ENCODE measurements at regions not wholly inside any gene's neighbourhood (a gene's known extent, or its start where the extent isn't known, plus 50 kb on each side); places are given as distances from the start of the nearest gene placed in this dataset.
A peak's percentile ranks its signal among the peaks of the same experiment; 100 is the strongest.

DNA sequence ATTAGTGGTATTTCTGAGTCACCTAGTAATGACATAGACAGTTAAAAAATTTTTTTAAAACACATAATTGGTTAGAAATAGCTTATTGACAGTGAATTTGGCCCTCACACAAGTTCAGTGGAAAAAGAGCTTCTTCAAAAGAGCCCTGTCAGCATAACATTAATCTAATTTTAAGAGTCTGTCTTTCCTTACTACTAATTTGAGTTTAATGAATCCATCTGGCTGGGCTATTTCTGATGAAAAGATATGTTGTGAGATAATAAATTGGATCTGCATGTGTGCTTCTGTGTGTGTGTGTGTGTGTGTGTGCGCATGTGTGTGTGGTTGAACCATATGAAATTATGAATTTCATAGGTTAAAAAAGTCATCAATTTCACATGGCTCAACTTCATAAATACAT lies 1045.2 kb downstream of the FLRT2 start:
- H3K4me1 ChIP-seq (ENCODE audit: control insufficient read depth, insufficient read depth, low read length) = peaks cover 10% of the 10 kb centered on the region
- intact Hi-C loops (cut with micrococcal nuclease; ENCODE audit: unreplicated experiment) = no loop called here
- CTCF ChIA-PET = no interaction called here

DNA sequence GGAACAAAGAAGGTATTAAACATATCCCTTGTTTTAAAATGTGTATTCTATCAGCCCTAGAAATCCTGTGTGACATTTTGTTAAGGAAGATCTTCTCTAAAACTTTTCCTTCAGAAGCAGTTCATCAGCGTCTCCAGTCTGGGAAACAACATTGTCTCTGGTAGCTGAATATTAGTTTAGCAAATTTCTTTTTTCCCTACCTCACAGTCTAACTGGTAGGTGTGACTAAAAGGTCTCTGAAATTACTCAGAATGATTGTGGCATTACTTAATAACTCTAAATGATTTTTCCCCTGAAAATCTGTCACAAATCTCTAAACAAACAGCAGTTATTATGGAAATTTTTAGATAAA lies 1044.8 kb downstream of the FLRT2 start:
- no TSS peak for BruUV-seq (replicated peaks)
- intact Hi-C loops (cut with micrococcal nuclease; ENCODE audit: unreplicated experiment) = loop anchor here (1.0 kb wide), 1 partner anchor 20 kb away; no protein-coding TSS in a partner anchor

More for the DNA sequence above, 1045.2 kb downstream of the FLRT2 start:
- H3K27ac ChIP-seq (ENCODE audit: low read length) = peak overlapping the region; percentile 71
- H3K36me3 ChIP-seq (ENCODE audit: control insufficient read depth, insufficient read depth, low read length) = no peaks in the 10 kb centered on the region
- H3K4me3 ChIP-seq (ENCODE audit: low read depth in 2 of 2, low read length in 2 of 2) = no peak overlapping the region
- no TSS peak for BruUV-seq (replicated peaks)
- in situ Hi-C loops (cut with HindIII; ENCODE audit: low pct_unique_long_range_greater_than_20kb, low sequenced_read_pairs) = no loop called here
- no peak for TF ChIP-seq POLR2AphosphoS5 (IDR thresholded peaks at IDR 0.05; ENCODE audit: low read depth, low read length)
- TF ChIP-seq, protein P1, sequence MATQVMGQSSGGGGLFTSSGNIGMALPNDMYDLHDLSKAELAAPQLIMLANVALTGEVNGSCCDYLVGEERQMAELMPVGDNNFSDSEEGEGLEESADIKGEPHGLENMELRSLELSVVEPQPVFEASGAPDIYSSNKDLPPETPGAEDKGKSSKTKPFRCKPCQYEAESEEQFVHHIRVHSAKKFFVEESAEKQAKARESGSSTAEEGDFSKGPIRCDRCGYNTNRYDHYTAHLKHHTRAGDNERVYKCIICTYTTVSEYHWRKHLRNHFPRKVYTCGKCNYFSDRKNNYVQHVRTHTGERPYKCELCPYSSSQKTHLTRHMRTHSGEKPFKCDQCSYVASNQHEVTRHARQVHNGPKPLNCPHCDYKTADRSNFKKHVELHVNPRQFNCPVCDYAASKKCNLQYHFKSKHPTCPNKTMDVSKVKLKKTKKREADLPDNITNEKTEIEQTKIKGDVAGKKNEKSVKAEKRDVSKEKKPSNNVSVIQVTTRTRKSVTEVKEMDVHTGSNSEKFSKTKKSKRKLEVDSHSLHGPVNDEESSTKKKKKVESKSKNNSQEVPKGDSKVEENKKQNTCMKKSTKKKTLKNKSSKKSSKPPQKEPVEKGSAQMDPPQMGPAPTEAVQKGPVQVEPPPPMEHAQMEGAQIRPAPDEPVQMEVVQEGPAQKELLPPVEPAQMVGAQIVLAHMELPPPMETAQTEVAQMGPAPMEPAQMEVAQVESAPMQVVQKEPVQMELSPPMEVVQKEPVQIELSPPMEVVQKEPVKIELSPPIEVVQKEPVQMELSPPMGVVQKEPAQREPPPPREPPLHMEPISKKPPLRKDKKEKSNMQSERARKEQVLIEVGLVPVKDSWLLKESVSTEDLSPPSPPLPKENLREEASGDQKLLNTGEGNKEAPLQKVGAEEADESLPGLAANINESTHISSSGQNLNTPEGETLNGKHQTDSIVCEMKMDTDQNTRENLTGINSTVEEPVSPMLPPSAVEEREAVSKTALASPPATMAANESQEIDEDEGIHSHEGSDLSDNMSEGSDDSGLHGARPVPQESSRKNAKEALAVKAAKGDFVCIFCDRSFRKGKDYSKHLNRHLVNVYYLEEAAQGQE (IDR thresholded peaks at IDR 0.05; ENCODE audit: insufficient read depth in 1 of 2, low read depth in 2 of 2, low read length in 1 of 2) = no peak
- no peak for TF ChIP-seq SIN3A (IDR thresholded peaks at IDR 0.05; ENCODE audit: borderline replicate concordance, insufficient read depth, low read depth, low read length)
- TF ChIP-seq, protein P2, sequence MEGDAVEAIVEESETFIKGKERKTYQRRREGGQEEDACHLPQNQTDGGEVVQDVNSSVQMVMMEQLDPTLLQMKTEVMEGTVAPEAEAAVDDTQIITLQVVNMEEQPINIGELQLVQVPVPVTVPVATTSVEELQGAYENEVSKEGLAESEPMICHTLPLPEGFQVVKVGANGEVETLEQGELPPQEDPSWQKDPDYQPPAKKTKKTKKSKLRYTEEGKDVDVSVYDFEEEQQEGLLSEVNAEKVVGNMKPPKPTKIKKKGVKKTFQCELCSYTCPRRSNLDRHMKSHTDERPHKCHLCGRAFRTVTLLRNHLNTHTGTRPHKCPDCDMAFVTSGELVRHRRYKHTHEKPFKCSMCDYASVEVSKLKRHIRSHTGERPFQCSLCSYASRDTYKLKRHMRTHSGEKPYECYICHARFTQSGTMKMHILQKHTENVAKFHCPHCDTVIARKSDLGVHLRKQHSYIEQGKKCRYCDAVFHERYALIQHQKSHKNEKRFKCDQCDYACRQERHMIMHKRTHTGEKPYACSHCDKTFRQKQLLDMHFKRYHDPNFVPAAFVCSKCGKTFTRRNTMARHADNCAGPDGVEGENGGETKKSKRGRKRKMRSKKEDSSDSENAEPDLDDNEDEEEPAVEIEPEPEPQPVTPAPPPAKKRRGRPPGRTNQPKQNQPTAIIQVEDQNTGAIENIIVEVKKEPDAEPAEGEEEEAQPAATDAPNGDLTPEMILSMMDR (IDR thresholded peaks at IDR 0.05) = no peak
- no peak for TF ChIP-seq TCF7L2 (IDR thresholded peaks at IDR 0.05; ENCODE audit: low read depth, low read length)
- H3K9me3 ChIP-seq (ENCODE audit: control insufficient read depth, insufficient read depth, low read depth, low read length) = no peaks in the 10 kb centered on the region
- no peak for ATAC-seq
- POLR2A ChIA-PET = no interaction called here
- H3K27me3 ChIP-seq (ENCODE audit: control insufficient read depth, insufficient read depth, low read length) = no peaks in the 10 kb centered on the region
- no peak for DNase-seq (ENCODE audit: low read depth, low spot score)

More for the DNA sequence above, 1044.8 kb downstream of the FLRT2 start:
- in situ Hi-C loops (cut with HindIII; ENCODE audit: low pct_unique_long_range_greater_than_20kb, low sequenced_read_pairs) = no loop called here
- H3K4me3 ChIP-seq (ENCODE audit: low read depth in 2 of 2, low read length in 2 of 2) = peak overlapping the region in 1 of 2 experiments; percentile 15; a peak in 3 of 4 replicates
- ChIA-PET POLR2A (no interaction called here), CTCF (no interaction called here)
- no peak for DNase-seq (ENCODE audit: low read depth, low spot score)
- H3K27ac ChIP-seq (ENCODE audit: low read length) = peak overlapping the region; percentile 71
- no peaks in the 10 kb centered on the region for H3K27me3 ChIP-seq (ENCODE audit: control insufficient read depth, insufficient read depth, low read length)
- peak; percentile 78 for ATAC-seq
- no peaks in the 10 kb centered on the region for H3K9me3 ChIP-seq (ENCODE audit: control insufficient read depth, insufficient read depth, low read depth, low read length)
- peaks cover 10% of the 10 kb centered on the region for H3K4me1 ChIP-seq (ENCODE audit: control insufficient read depth, insufficient read depth, low read length)
- H3K36me3 ChIP-seq (ENCODE audit: control insufficient read depth, insufficient read depth, low read length) = no peaks in the 10 kb centered on the region
- TF ChIP-seq TCF7L2 (IDR thresholded peaks at IDR 0.05; ENCODE audit: low read depth, low read length) (no peak), SIN3A (IDR thresholded peaks at IDR 0.05; ENCODE audit: borderline replicate concordance, insufficient read depth, low read depth, low read length) (no peak), POLR2AphosphoS5 (IDR thresholded peaks at IDR 0.05; ENCODE audit: low read depth, low read length) (no peak)
- TF ChIP-seq, protein P2 (IDR thresholded peaks at IDR 0.05) = no peak
- TF ChIP-seq, protein P1 (IDR thresholded peaks at IDR 0.05; ENCODE audit: insufficient read depth in 1 of 2, low read depth in 2 of 2, low read length in 1 of 2) = no peak

Measured in Panc1 (cell line).